ENCODE measurements at regions not wholly inside any gene's neighbourhood (a gene's known extent, or its start where the extent isn't known, plus 50 kb on each side); places are given as distances from the start of the nearest gene placed in this dataset.

DNA sequence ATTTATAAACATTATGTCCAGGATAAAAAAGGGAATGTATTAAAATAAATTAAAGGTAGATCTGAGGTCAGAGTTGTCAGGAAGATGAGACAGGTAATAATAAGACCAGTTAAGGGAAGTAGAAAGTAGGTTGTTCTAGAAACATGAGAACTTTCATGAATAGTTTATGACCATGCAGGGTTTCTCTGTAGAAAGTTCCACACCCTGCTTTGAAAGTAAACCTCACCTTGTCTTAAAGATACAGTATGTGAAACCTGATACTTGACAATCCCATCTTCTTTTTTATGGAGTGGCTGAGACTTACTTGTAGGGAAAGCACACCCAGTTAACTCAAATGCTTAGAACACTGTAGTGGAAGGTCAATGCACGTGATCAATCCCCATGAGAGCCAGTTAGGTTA lies 260.6 kb upstream of the ZNF462 start:
- TF ChIP-seq EP300 (IDR thresholded peaks at IDR 0.05; ENCODE audit: borderline replicate concordance) (no peak), NFIC (IDR thresholded peaks at IDR 0.05) (no peak), TCF12 (IDR thresholded peaks at IDR 0.05; ENCODE audit: low read depth) (no peak), CREB1 (IDR thresholded peaks at IDR 0.05; ENCODE audit: low read depth) (no peak), FOXM1 (IDR thresholded peaks at IDR 0.05; ENCODE audit: borderline replicate concordance, low read depth) (no peak), CEBPB (IDR thresholded peaks at IDR 0.05) (no peak), RAD21 (IDR thresholded peaks at IDR 0.05; ENCODE audit: low read depth) (no peak), ZBTB7A (IDR thresholded peaks at IDR 0.05; ENCODE audit: low read depth) (no peak), TAF1 (IDR thresholded peaks at IDR 0.05; ENCODE audit: low read depth) (no peak), TEAD4 (IDR thresholded peaks at IDR 0.05) (no peak), YY1 (IDR thresholded peaks at IDR 0.05; ENCODE audit: low read depth) (no peak)
- TF ChIP-seq, protein P1, sequence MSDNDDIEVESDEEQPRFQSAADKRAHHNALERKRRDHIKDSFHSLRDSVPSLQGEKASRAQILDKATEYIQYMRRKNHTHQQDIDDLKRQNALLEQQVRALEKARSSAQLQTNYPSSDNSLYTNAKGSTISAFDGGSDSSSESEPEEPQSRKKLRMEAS (IDR thresholded peaks at IDR 0.05), result no peak
- TF ChIP-seq, protein P2, sequence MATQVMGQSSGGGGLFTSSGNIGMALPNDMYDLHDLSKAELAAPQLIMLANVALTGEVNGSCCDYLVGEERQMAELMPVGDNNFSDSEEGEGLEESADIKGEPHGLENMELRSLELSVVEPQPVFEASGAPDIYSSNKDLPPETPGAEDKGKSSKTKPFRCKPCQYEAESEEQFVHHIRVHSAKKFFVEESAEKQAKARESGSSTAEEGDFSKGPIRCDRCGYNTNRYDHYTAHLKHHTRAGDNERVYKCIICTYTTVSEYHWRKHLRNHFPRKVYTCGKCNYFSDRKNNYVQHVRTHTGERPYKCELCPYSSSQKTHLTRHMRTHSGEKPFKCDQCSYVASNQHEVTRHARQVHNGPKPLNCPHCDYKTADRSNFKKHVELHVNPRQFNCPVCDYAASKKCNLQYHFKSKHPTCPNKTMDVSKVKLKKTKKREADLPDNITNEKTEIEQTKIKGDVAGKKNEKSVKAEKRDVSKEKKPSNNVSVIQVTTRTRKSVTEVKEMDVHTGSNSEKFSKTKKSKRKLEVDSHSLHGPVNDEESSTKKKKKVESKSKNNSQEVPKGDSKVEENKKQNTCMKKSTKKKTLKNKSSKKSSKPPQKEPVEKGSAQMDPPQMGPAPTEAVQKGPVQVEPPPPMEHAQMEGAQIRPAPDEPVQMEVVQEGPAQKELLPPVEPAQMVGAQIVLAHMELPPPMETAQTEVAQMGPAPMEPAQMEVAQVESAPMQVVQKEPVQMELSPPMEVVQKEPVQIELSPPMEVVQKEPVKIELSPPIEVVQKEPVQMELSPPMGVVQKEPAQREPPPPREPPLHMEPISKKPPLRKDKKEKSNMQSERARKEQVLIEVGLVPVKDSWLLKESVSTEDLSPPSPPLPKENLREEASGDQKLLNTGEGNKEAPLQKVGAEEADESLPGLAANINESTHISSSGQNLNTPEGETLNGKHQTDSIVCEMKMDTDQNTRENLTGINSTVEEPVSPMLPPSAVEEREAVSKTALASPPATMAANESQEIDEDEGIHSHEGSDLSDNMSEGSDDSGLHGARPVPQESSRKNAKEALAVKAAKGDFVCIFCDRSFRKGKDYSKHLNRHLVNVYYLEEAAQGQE (IDR thresholded peaks at IDR 0.05; ENCODE audit: low read depth), result no peak
